IPS-NIHi11 (cell line): ENCODE measurements at regions not wholly inside any gene's neighbourhood (a gene's known extent, or its start where the extent isn't known, plus 50 kb on each side); places are given as distances from the start of the nearest gene placed in this dataset.

ENCODE experiments used
- DNase-seq: peaks from one replicate; pipeline ENCODE4 v3.0.0; 2012; ENCODE audit warnings: mixed read lengths, low spot score

GRCh38 chr6:40194447-40195170 lies 260.3 kb upstream of the MOCS1 start:
- DNase-seq = no peak

- DNase-seq = no peak
Measured at GRCh38 chr6:40192516-40192915, 258.3 kb upstream of the MOCS1 start.

GRCh38 chr6:40188931-40189330 lies 254.7 kb upstream of the MOCS1 start:
- no peak for DNase-seq

GRCh38 chr6:40187535-40188144 lies 253.4 kb upstream of the MOCS1 start:
- DNase-seq = no peak

- DNase-seq = no peak
Measured at GRCh38 chr6:40185486-40185885, 251.2 kb upstream of the MOCS1 start.

- no peak for DNase-seq
Measured at GRCh38 chr6:40183902-40184301, 249.6 kb upstream of the MOCS1 start.

- DNase-seq = no peak
Measured at GRCh38 chr6:40181367-40181766, 247.1 kb upstream of the MOCS1 start.

- DNase-seq = no peak
Measured at GRCh38 chr6:40180271-40180670, 246.0 kb upstream of the MOCS1 start.

- no peak for DNase-seq
Measured at GRCh38 chr6:40179496-40179895, 245.2 kb upstream of the MOCS1 start.

- DNase-seq = no peak
Measured at GRCh38 chr6:40177598-40177997, 243.3 kb upstream of the MOCS1 start.

- no peak for DNase-seq
Measured at GRCh38 chr6:40176152-40176551, 241.9 kb upstream of the MOCS1 start.

GRCh38 chr6:40172272-40172671 lies 238.0 kb upstream of the MOCS1 start:
- DNase-seq = no peak

GRCh38 chr6:40171343-40171742 lies 237.1 kb upstream of the MOCS1 start:
- DNase-seq = no peak

GRCh38 chr6:40170856-40171255 lies 236.6 kb upstream of the MOCS1 start:
- DNase-seq = no peak

GRCh38 chr6:40169878-40170277 lies 235.6 kb upstream of the MOCS1 start:
- no peak for DNase-seq

GRCh38 chr6:40166963-40167362 lies 232.7 kb upstream of the MOCS1 start:
- no peak for DNase-seq

- no peak for DNase-seq
Measured at GRCh38 chr6:40165036-40165709, 230.9 kb upstream of the MOCS1 start.

GRCh38 chr6:40164345-40164755 lies 230.1 kb upstream of the MOCS1 start:
- DNase-seq = peak; percentile 58

- no peak for DNase-seq
Measured at GRCh38 chr6:40163924-40164323, 229.7 kb upstream of the MOCS1 start.

- DNase-seq = no peak
Measured at GRCh38 chr6:40162074-40162473, 227.8 kb upstream of the MOCS1 start.

- no peak for DNase-seq
Measured at GRCh38 chr6:40160826-40161225, 226.6 kb upstream of the MOCS1 start.

- DNase-seq = no peak
Measured at GRCh38 chr6:40159865-40160264, 225.6 kb upstream of the MOCS1 start.

- no peak for DNase-seq
Measured at GRCh38 chr6:40152701-40153436, 218.6 kb upstream of the MOCS1 start.
